ENCODE measurements at regions not wholly inside any gene's neighbourhood (a gene's known extent, or its start where the extent isn't known, plus 50 kb on each side); places are given as distances from the start of the nearest gene placed in this dataset.

- DNase-seq (ENCODE audit: low spot score) (no peak), FAIRE-seq (no peak)
Measured at GRCh38 chr14:22007784-22008412, 334.3 kb upstream of the OR4E1 start.

GRCh38 chr14:22007363-22007762 is 333.7 kb upstream of the OR4E1 start:
- DNase-seq (ENCODE audit: low spot score) (no peak), FAIRE-seq (no peak)

- no peak for DNase-seq (ENCODE audit: low spot score)
- no peak for FAIRE-seq
Measured at GRCh38 chr14:22003461-22003860, 329.8 kb upstream of the OR4E1 start.

GRCh38 chr14:22002860-22003284 is 329.3 kb upstream of the OR4E1 start:
- FAIRE-seq = no peak
- no peak for DNase-seq (ENCODE audit: low spot score)

- DNase-seq (ENCODE audit: low spot score) (no peak), FAIRE-seq (no peak)
Measured at GRCh38 chr14:21999402-21999801, 325.8 kb upstream of the OR4E1 start.

- DNase-seq (ENCODE audit: low spot score) = no peak
- FAIRE-seq = no peak
Measured at GRCh38 chr14:21997300-21997699, 323.7 kb upstream of the OR4E1 start.

GRCh38 chr14:21995332-21995731 is 321.7 kb upstream of the OR4E1 start:
- FAIRE-seq (no peak), DNase-seq (ENCODE audit: low spot score) (no peak)

GRCh38 chr14:21993837-21994236 is 320.2 kb upstream of the OR4E1 start:
- FAIRE-seq (no peak), DNase-seq (ENCODE audit: low spot score) (no peak)

GRCh38 chr14:21993070-21993469 is 319.5 kb upstream of the OR4E1 start:
- DNase-seq (ENCODE audit: low spot score) (no peak), FAIRE-seq (no peak)

- no peak for FAIRE-seq
Measured at GRCh38 chr14:21991130-21991529, 317.5 kb upstream of the OR4E1 start.

GRCh38 chr14:21990116-21990515 is 316.5 kb upstream of the OR4E1 start:
- no peak for DNase-seq (ENCODE audit: low spot score)
- no peak for FAIRE-seq

More at GRCh38 chr14:21991130-21991529, 317.5 kb upstream of the OR4E1 start:
- DNase-seq (ENCODE audit: low spot score) = no peak

- DNase-seq (ENCODE audit: low spot score) = no peak
- FAIRE-seq = no peak
Measured at GRCh38 chr14:21989090-21989489, 315.5 kb upstream of the OR4E1 start.

GRCh38 chr14:21988413-21988812 is 314.8 kb upstream of the OR4E1 start:
- FAIRE-seq (no peak), DNase-seq (ENCODE audit: low spot score) (no peak)

GRCh38 chr14:21987937-21988336 is 314.3 kb upstream of the OR4E1 start:
- DNase-seq (ENCODE audit: low spot score) = no peak
- FAIRE-seq = no peak

GRCh38 chr14:21985081-21985480 is 311.5 kb upstream of the OR4E1 start:
- no peak for DNase-seq (ENCODE audit: low spot score)
- no peak for FAIRE-seq

- no peak for DNase-seq (ENCODE audit: low spot score)
- no peak for FAIRE-seq
Measured at GRCh38 chr14:21978999-21979314, 305.3 kb upstream of the OR4E1 start.

GRCh38 chr14:21978184-21978998 is 304.8 kb upstream of the OR4E1 start:
- DNase-seq (ENCODE audit: low spot score) (no peak), FAIRE-seq (no peak)

- DNase-seq (ENCODE audit: low spot score) (no peak), FAIRE-seq (no peak)
Measured at GRCh38 chr14:21974741-21975140, 301.1 kb upstream of the OR4E1 start.

- DNase-seq (ENCODE audit: low spot score) (no peak), FAIRE-seq (no peak)
Measured at GRCh38 chr14:21965042-21965441, 291.4 kb upstream of the OR4E1 start.

- DNase-seq (ENCODE audit: low spot score) = no peak
- FAIRE-seq = no peak
Measured at GRCh38 chr14:21964180-21964579, 290.6 kb upstream of the OR4E1 start.

- no peak for DNase-seq (ENCODE audit: low spot score)
- FAIRE-seq = no peak
Measured at GRCh38 chr14:21960636-21961035, 287.0 kb upstream of the OR4E1 start.

- no peak for DNase-seq (ENCODE audit: low spot score)
- no peak for FAIRE-seq
Measured at GRCh38 chr14:21941885-21942284, 268.3 kb upstream of the OR4E1 start.

All from RCC 7860 (cell line).